ENCODE measurements at regions not wholly inside any gene's neighbourhood (a gene's known extent, or its start where the extent isn't known, plus 50 kb on each side); places are given as distances from the start of the nearest gene placed in this dataset.

GRCh38 chr18:28657961-28658360, 481.0 kb upstream of the CDH2 start:
- no peak for TF ChIP-seq CTCF (IDR thresholded peaks at IDR 0.05)

- TF ChIP-seq CTCF (IDR thresholded peaks at IDR 0.05), result no peak
These were observed 475.7 kb upstream of the CDH2 start for GRCh38 chr18:28652654-28653053.

GRCh38 chr18:28651298-28651697, 474.4 kb upstream of the CDH2 start:
- TF ChIP-seq CTCF (IDR thresholded peaks at IDR 0.05), result no peak

- TF ChIP-seq CTCF (IDR thresholded peaks at IDR 0.05), result no peak
These were observed 473.9 kb upstream of the CDH2 start for GRCh38 chr18:28650860-28651259.

GRCh38 chr18:28647961-28648360, 471.0 kb upstream of the CDH2 start:
- TF ChIP-seq CTCF (IDR thresholded peaks at IDR 0.05), result no peak

GRCh38 chr18:28637897-28638296, 461.0 kb upstream of the CDH2 start:
- no peak for TF ChIP-seq CTCF (IDR thresholded peaks at IDR 0.05)

GRCh38 chr18:28635530-28635929, 458.6 kb upstream of the CDH2 start:
- TF ChIP-seq CTCF (IDR thresholded peaks at IDR 0.05), result no peak

- TF ChIP-seq CTCF (IDR thresholded peaks at IDR 0.05), result no peak
These were observed 449.8 kb upstream of the CDH2 start for GRCh38 chr18:28626756-28627155.
